CD14-positive monocyte (primary cell): ENCODE measurements at regions not wholly inside any gene's neighbourhood (a gene's known extent, or its start where the extent isn't known, plus 50 kb on each side); places are given as distances from the start of the nearest gene placed in this dataset.

ENCODE experiments used
- DNase-seq, 3 donors: peaks; one replicate each; pipeline ENCODE4 v3.0.0-alpha.2; 2011 to 2022
- H2AFZ ChIP-seq: 2 replicates; pipeline ENCODE4 v1.6.0; 2012; ENCODE audit warnings: mild to moderate bottlenecking, low read depth, low read length, inconsistent platforms; ENCODE audit not compliant: insufficient read depth, poor library complexity, severe bottlenecking
- H3K27ac ChIP-seq, 2 donors: 1 replicate in 1 of 2; 2 replicates in 1 of 2; pipeline ENCODE4 v1.5.1; 2012 to 2013; ENCODE audit warnings: low read length in 2 of 2, control low read depth in 1 of 2, inconsistent platforms in 1 of 2, low read depth in 1 of 2, mild to moderate bottlenecking in 1 of 2
- H3K27me3 ChIP-seq, 2 donors: one replicate each; pipeline versions ENCODE4 v1.6.0 to v1.6.1; 2011 to 2013; ENCODE audit warnings: low read length in 2 of 2; ENCODE audit not compliant: control insufficient read depth in 2 of 2, insufficient read depth in 2 of 2
- H3K36me3 ChIP-seq, 2 donors: replicated peaks in 1 of 2; 1 replicate in 1 of 2; 2 replicates in 1 of 2; pipeline versions ENCODE4 v1.5.1 to v1.6.1; 2012 to 2013; ENCODE audit warnings: low read length in 2 of 2, control low read depth in 1 of 2, inconsistent platforms in 1 of 2, mild to moderate bottlenecking in 1 of 2; ENCODE audit not compliant: insufficient read depth in 2 of 2, control insufficient read depth in 1 of 2
- H3K4me1 ChIP-seq, 2 donors: 1 replicate in 1 of 2; 2 replicates in 1 of 2; pipeline versions ENCODE4 v1.5.1 to v1.6.1; 2012 to 2013; ENCODE audit warnings: low read length in 2 of 2, control low read depth in 1 of 2, inconsistent platforms in 1 of 2, mild to moderate bottlenecking in 1 of 2, moderate library complexity in 1 of 2; ENCODE audit not compliant: insufficient read depth in 2 of 2, control insufficient read depth in 1 of 2
- H3K4me2 ChIP-seq: replicated peaks from 2 replicates; pipeline ENCODE3; 2012; ENCODE audit warnings: low read length, moderate library complexity, mild to moderate bottlenecking; ENCODE audit not compliant: poor library complexity, severe bottlenecking; ENCODE audit errors: extremely low read depth
- H3K4me3 ChIP-seq, 3 experiments: fragments of 200-600 bp in 1 of 3; sonication (generic) in 1 of 3; replicated peaks in 1 of 3; 1 replicate in 2 of 3; 2 replicates in 1 of 3; pipeline ENCODE4 v1.5.1; 2011 to 2013; ENCODE audit warnings: low read length in 3 of 3, mild to moderate bottlenecking in 3 of 3, control low read depth in 2 of 3, low read depth in 2 of 3, inconsistent platforms in 1 of 3, moderate library complexity in 1 of 3
- H3K79me2 ChIP-seq: 2 replicates; pipeline ENCODE4 v1.6.0; 2012; ENCODE audit warnings: mild to moderate bottlenecking, control low read depth, inconsistent platforms, low read length, moderate library complexity; ENCODE audit not compliant: insufficient read depth
- H3K9ac ChIP-seq: 2 replicates; pipeline ENCODE4 v1.6.0; 2017; ENCODE audit warnings: low read length, mild to moderate bottlenecking; ENCODE audit not compliant: insufficient read depth, poor library complexity, severe bottlenecking
- H3K9me3 ChIP-seq, 2 donors: replicated peaks in 1 of 2; 1 replicate in 1 of 2; 2 replicates in 1 of 2; pipeline versions ENCODE4 v1.5.1 to v1.6.1; 2012 to 2013; ENCODE audit warnings: low read length in 2 of 2, control low read depth in 1 of 2; ENCODE audit not compliant: control insufficient read depth in 1 of 2, insufficient read depth in 1 of 2
- H4K20me1 ChIP-seq: 2 replicates; pipeline ENCODE4 v1.6.0; 2012; ENCODE audit warnings: mild to moderate bottlenecking, low read length, control low read depth, moderate library complexity; ENCODE audit not compliant: insufficient read depth
- H3K27ac Mint-ChIP-seq, 7 donors: one replicate each; pipeline ENCODE4 v1.8.0; 2020; ENCODE audit warnings: mild to moderate bottlenecking in 7 of 7, mixed read lengths in 7 of 7, moderate library complexity in 6 of 7, inconsistent platforms in 2 of 7
- H3K27me3 Mint-ChIP-seq, 3 donors: one replicate each; pipeline ENCODE4 v1.8.0; 2021 to 2022; ENCODE audit warnings: low read depth in 3 of 3, mild to moderate bottlenecking in 3 of 3, mixed read lengths in 3 of 3, moderate library complexity in 3 of 3, inconsistent platforms in 1 of 3
- H3K36me3 Mint-ChIP-seq, 2 donors: one replicate each; pipeline ENCODE4 v1.8.0; 2020; ENCODE audit warnings: mixed read lengths in 2 of 2, inconsistent platforms in 1 of 2, mild to moderate bottlenecking in 1 of 2
- H3K4me1 Mint-ChIP-seq: one replicate; pipeline ENCODE4 v1.8.0; 2020; ENCODE audit warnings: mild to moderate bottlenecking, mixed read lengths
- H3K4me3 Mint-ChIP-seq, 2 donors: one replicate each; pipeline ENCODE4 v1.8.0; 2020; ENCODE audit warnings: mild to moderate bottlenecking in 2 of 2, mixed read lengths in 2 of 2, moderate library complexity in 1 of 2
- H3K9me3 Mint-ChIP-seq, 7 donors: one replicate each; pipeline ENCODE4 v1.8.0; 2020 to 2022; ENCODE audit warnings: mixed read lengths in 7 of 7, mild to moderate bottlenecking in 6 of 7, moderate library complexity in 6 of 7, inconsistent platforms in 2 of 7
- CTCF ChIP-seq: fragments of 200-600 bp; IDR thresholded peaks from one replicate; pipeline ENCODE4 v1.8.0; 2022; ENCODE audit warnings: antibody characterized with exemption, mild to moderate bottlenecking
- WGBS: methylation state at CpG from one replicate; pipeline ENCODE4 v1.1.5; 2013; ENCODE audit warnings: missing lambda C conversion rate; ENCODE audit not compliant: insufficient coverage; 5-methylcytosine and 5-hydroxymethylcytosine counted together
- intact Hi-C, 2 donors: fragments of 100-400 bp; cut with micrococcal nuclease; formaldehyde crosslinking; loops; one replicate each; pipeline versions ENCODE4 v1.15.0 to v1.15.1; 2023

GRCh38 chr17:73774852-73775251, 130.6 kb upstream of the SDK2 start:
- Histone ChIP-seq H3K79me2 (no peaks in the 10 kb centered on the region), H3K4me2 (no peak overlapping the region), H3K4me1 (peaks cover 0 to 5% of the 10 kb centered on the region in 2 donors), H4K20me1 (no peaks in the 10 kb centered on the region), H2AFZ (no peak overlapping the region), H3K9ac (no peak overlapping the region), H3K4me3 (no peak overlapping the region), H3K36me3 (no peaks in the 10 kb centered on the region), H3K27me3 (no peaks in the 10 kb centered on the region), H3K27ac (no peak overlapping the region), H3K9me3 (no peaks in the 10 kb centered on the region)
- Mint-ChIP-seq H3K4me3 (no peak overlapping the region), H3K27me3 (peaks cover 12 to 13% (median 12%) of the 10 kb centered on the region in 3 donors), H3K9me3 (peaks cover 0 to 2% (median 0%) of the 10 kb centered on the region in 7 donors), H3K4me1 (peaks cover 9% of the 10 kb centered on the region), H3K27ac (no peak overlapping the region), H3K36me3 (no peaks in the 10 kb centered on the region)
- TF ChIP-seq CTCF, result no peak
- no peak for DNase-seq
- intact Hi-C loops, result no loop called here
- no CpG with 5 or more reads among the region's 7 CpGs for WGBS

- Mint-ChIP-seq H3K9me3 (peaks cover 0 to 5% (median 0%) of the 10 kb centered on the region in 7 donors), H3K27me3 (peaks cover 9 to 15% (median 11%) of the 10 kb centered on the region in 3 donors), H3K4me3 (no peak overlapping the region), H3K36me3 (no peaks in the 10 kb centered on the region), H3K27ac (no peak overlapping the region), H3K4me1 (peaks cover 2% of the 10 kb centered on the region)
- no peak overlapping the region for H3K27ac ChIP-seq
- intact Hi-C loops, result no loop called here
- H3K36me3 ChIP-seq, result no peaks in the 10 kb centered on the region
- no peak for DNase-seq
- H2AFZ ChIP-seq, result no peak overlapping the region
- 98% methylated on average over 17 of the region's 21 CpGs for WGBS
- no peak overlapping the region for H3K9ac ChIP-seq
- H3K4me3 ChIP-seq, result no peak overlapping the region
- no peaks in the 10 kb centered on the region for H3K27me3 ChIP-seq
- H4K20me1 ChIP-seq, result no peaks in the 10 kb centered on the region
- no peak for TF ChIP-seq CTCF
- no peaks in the 10 kb centered on the region for H3K4me1 ChIP-seq
- H3K4me2 ChIP-seq, result no peak overlapping the region
- no peaks in the 10 kb centered on the region for H3K9me3 ChIP-seq
- H3K79me2 ChIP-seq, result no peaks in the 10 kb centered on the region
Observed at GRCh38 chr17:73776351-73777130, 132.3 kb upstream of the SDK2 start.
